VCaP (cell line): ENCODE measurements at regions not wholly inside any gene's neighbourhood (a gene's known extent, or its start where the extent isn't known, plus 50 kb on each side); places are given as distances from the start of the nearest gene placed in this dataset.
A peak's percentile ranks its signal among the peaks of the same experiment; 100 is the strongest.
"Not testable (repeated sequence)": the region's sequence is repeated elsewhere in the genome, so short reads cannot be mapped to it uniquely, and the experiment has no call there.

Experiments
- H3K27ac ChIP-seq: fragments of 450-650 bp; 2 replicates; pipeline ENCODE4 v1.5.1; 2017
- TF ChIP-seq, protein P1 (sequence below): fragments of 450-650 bp; conservative IDR thresholded peaks from 2 replicates; pipeline ENCODE4 v1.5.1; 2017; ENCODE audit warnings: mild to moderate bottlenecking, moderate library complexity

GRCh38 chr4:77273412-77273811 is 116.4 kb downstream of the CCNG2 start:
- H3K27ac ChIP-seq = no peak overlapping the region
- TF ChIP-seq, protein P1, sequence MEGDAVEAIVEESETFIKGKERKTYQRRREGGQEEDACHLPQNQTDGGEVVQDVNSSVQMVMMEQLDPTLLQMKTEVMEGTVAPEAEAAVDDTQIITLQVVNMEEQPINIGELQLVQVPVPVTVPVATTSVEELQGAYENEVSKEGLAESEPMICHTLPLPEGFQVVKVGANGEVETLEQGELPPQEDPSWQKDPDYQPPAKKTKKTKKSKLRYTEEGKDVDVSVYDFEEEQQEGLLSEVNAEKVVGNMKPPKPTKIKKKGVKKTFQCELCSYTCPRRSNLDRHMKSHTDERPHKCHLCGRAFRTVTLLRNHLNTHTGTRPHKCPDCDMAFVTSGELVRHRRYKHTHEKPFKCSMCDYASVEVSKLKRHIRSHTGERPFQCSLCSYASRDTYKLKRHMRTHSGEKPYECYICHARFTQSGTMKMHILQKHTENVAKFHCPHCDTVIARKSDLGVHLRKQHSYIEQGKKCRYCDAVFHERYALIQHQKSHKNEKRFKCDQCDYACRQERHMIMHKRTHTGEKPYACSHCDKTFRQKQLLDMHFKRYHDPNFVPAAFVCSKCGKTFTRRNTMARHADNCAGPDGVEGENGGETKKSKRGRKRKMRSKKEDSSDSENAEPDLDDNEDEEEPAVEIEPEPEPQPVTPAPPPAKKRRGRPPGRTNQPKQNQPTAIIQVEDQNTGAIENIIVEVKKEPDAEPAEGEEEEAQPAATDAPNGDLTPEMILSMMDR = no peak

DNA sequence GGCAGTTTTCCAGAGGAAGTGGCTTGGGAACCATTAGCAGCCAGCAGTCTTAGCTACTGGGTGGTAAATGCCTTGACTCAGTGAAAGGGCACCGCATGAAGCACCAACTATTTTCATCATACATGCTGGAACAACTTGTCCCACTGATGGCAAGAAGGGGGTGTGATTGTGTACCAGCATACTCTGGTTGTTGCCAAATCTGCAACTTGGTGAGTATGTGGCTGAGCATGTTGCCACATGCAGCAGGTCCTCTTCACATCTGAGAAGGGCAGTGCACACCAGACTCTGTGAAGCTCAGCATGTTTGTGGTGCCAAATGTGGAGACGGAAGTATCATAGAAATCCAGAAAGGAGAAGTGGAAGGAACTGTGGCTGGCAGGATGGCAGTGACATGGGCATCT is 122.1 kb downstream of the CCNG2 start:
- not testable (repeated sequence) for H3K27ac ChIP-seq

DNA sequence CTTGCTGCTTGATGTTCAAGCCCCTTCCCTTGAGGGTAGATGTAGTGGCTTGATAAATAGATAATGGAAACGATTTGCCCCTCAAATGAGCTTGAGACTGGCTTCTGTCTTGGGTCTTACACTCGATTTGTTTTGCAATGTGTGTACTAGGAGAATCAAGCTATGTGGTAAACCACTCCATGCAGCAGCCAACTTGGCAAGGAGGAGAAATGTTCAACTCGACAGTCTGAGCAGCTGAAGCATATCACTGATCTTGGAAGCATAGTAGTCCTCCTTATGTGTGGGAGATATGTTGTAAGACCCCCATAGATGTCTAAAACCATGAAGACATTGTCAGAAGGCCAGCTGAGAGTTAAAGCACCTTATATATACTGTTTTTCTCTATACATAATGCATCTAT is 125.3 kb downstream of the CCNG2 start:
- no peak overlapping the region for H3K27ac ChIP-seq
- TF ChIP-seq, protein P1 = no peak

DNA sequence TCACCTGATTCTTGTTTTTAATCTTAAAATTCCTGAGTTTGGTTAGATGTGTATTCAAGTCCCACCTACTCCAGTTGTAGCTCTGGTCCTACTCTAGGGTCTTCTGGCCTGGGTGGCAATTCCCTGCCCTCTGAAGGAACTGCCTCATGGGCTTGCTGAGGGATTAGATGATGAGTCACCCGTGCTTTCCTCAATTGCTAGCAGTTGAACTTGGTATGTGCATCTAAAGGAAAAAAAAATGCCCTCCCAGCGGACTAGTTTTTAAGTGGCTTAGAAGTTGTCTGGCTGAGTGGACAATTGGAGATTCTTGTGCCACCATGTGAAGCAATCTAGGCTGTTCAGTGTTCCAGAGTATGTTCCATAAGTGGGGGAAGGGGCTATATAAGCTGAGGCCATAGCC is 127.0 kb downstream of the CCNG2 start:
- TF ChIP-seq, protein P1 = no peak
- no peak overlapping the region for H3K27ac ChIP-seq

DNA sequence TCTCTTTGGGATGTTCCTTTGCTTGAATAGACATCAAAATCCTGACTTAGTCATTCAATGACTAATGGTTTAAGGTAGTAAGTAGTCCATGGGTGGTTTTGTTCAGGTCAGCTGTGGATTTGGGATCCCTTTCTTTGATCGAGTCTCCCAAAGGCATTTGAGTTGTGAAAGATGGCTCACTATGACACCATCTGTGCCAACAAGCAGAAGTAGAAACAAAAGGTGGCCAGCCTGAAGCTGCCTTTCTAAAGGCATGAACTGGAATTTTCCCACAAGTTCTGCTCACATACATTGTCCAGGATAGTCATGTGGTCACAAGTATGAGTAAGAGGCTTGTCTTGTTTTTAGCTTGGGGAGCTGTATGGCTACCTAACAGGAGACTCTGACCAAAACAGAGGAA is 129.9 kb downstream of the CCNG2 start:
- TF ChIP-seq, protein P1 = no peak
- no peak overlapping the region for H3K27ac ChIP-seq

DNA sequence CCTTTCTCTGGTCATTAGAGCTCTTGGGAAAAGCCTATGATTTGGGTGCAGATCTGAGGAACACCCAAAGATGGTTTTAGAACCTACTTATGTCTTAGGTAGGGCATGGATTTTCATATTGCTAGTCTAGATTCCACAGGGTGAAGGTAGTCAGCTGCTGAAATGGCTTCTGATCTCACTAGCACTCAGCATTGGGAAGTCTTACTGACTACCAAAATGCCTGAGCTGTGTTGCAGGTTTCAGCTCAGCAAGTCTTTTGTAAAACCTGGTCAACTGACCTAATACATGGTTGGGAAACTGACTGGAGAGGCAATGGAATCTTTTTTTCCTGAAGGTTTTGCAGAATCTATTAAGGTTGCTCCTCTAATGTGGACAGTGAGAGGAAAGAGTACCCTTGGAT is 136.4 kb downstream of the CCNG2 start:
- TF ChIP-seq, protein P1 = no peak
- no peak overlapping the region for H3K27ac ChIP-seq

DNA sequence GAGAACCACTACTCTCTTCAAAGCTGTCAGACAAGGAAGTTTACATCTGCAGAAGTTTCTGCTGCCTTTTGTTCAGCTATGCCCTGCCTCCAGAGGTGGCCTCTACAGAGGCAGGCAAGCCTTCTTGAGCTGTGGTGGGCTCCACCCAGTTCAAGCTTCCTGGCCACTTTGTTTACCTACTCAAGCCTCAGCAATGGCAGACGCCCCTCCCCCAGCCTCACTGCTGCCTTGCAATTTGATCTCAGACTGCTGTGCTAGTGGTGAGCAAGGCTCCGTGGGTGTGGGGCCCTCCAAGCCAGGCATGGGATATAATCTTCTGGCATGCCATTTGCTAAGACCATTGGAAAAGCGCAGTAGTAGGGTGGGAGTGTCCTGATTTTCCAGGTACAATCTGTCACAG is 144.0 kb downstream of the CCNG2 start:
- not testable (repeated sequence) for H3K27ac ChIP-seq

DNA sequence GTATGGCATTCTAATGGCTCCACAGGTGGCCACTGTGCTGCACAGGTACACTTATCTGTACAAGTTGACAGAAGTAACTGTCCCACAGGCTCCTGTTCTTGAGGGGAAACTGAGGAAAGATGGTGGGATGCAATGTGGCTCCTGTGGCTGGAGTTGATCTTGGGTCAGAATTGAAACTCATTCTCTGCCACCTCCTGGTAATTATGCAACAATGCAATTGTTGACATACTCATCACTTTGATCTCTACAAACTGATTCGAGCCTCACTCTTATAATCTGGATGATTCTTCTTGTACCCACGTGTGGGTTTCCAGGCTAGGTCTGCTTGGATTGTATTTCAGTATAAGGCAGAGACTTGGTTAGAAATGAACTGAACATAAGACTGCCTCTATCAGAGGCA is 148.8 kb downstream of the CCNG2 start:
- no peak overlapping the region for H3K27ac ChIP-seq
- TF ChIP-seq, protein P1 = peak; percentile 54

DNA sequence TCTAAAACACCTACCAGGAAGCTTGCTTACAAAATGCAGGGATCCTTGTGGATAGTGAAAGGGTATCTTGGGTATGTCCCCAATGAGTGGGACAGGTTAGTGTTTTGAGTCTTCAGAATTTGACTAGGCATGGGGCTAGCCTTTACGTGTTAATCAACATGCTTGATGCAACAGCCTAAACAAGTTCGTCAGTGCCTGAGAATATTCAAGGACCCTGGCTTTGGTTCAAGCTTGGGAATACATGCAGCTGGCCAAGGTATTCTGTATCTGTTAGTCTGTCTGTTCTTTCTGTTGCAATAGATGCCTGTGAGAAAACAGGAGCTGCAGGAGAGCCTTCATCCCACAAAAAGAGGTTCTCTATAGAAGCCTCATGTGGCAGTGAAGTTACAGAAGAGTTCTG is 149.5 kb downstream of the CCNG2 start:
- TF ChIP-seq, protein P1 = no peak
- no peak overlapping the region for H3K27ac ChIP-seq
